Liver (tissue), 8 donors: ENCODE measurements at regions not wholly inside any gene's neighbourhood (a gene's known extent, or its start where the extent isn't known, plus 50 kb on each side); places are given as distances from the start of the nearest gene placed in this dataset.
A peak's percentile ranks its signal among the peaks of the same experiment; 100 is the strongest.

ENCODE experiments used
- DNase-seq: peaks from one replicate; pipeline ENCODE4 v3.0.0-alpha.2; 2017; ENCODE audit warnings: low spot score
- H3K27ac ChIP-seq, 2 donors: one replicate each; pipeline ENCODE4 v1.7.0; 2013; ENCODE audit warnings: inconsistent platforms in 2 of 2, low read length in 2 of 2, control low read depth in 1 of 2, low read depth in 1 of 2, mild to moderate bottlenecking in 1 of 2
- H3K27me3 ChIP-seq, 4 donors: one replicate each; pipeline versions ENCODE4 v1.6.1 to v1.7.0; 2013; ENCODE audit warnings: low read length in 3 of 4, inconsistent platforms in 1 of 4, mild to moderate bottlenecking in 1 of 4, moderate library complexity in 1 of 4; ENCODE audit not compliant: control insufficient read depth in 4 of 4, insufficient read depth in 4 of 4
- H3K36me3 ChIP-seq, 4 donors: one replicate each; pipeline versions ENCODE4 v1.6.1 to v1.7.0; 2013; ENCODE audit warnings: low read length in 3 of 4, mild to moderate bottlenecking in 3 of 4, low read depth in 1 of 4, moderate library complexity in 1 of 4; ENCODE audit not compliant: control insufficient read depth in 4 of 4, insufficient read depth in 3 of 4
- H3K4me1 ChIP-seq, 4 donors: one replicate each; pipeline versions ENCODE4 v1.6.1 to v1.7.0; 2013; ENCODE audit warnings: low read length in 3 of 4, mild to moderate bottlenecking in 3 of 4, moderate library complexity in 1 of 4; ENCODE audit not compliant: control insufficient read depth in 4 of 4, insufficient read depth in 4 of 4
- H3K4me3 ChIP-seq, 3 donors: one replicate each; pipeline versions ENCODE4 v1.6.1 to v1.7.0; 2013; ENCODE audit warnings: low read length in 3 of 3, control low read depth in 1 of 3, low read depth in 1 of 3, mild to moderate bottlenecking in 1 of 3
- H3K9ac ChIP-seq, 2 donors: one replicate each; pipeline ENCODE4 v1.7.0; 2013; ENCODE audit warnings: low read length in 2 of 2, mild to moderate bottlenecking in 2 of 2, moderate library complexity in 2 of 2, control low read depth in 1 of 2, low read depth in 1 of 2
- H3K9me3 ChIP-seq, 4 donors: one replicate each; pipeline versions ENCODE4 v1.6.1 to v1.7.0; 2013; ENCODE audit warnings: low read length in 3 of 4; ENCODE audit not compliant: control insufficient read depth in 4 of 4
- EGR1 ChIP-seq, 2 donors: IDR thresholded peaks; 2 replicates each; pipeline ENCODE4 v1.6.1; 2016 to 2018; ENCODE audit warnings: antibody characterized with exemption in 2 of 2, low read depth in 2 of 2
- FOXA1 ChIP-seq: IDR thresholded peaks from 2 replicates; pipeline ENCODE4 v1.6.1; 2016; ENCODE audit warnings: antibody characterized with exemption
- FOXA2 ChIP-seq: IDR thresholded peaks from 2 replicates; pipeline ENCODE4 v1.6.1; 2016; ENCODE audit warnings: antibody characterized with exemption
- GABPA ChIP-seq, 2 donors: IDR thresholded peaks in 1 of 2; conservative IDR thresholded peaks in 1 of 2; 2 replicates each; pipeline ENCODE4 v1.6.1; 2016; ENCODE audit warnings: antibody characterized with exemption in 2 of 2, mild to moderate bottlenecking in 1 of 2, moderate library complexity in 1 of 2
- HNF4A ChIP-seq, 2 donors: conservative IDR thresholded peaks; 2 replicates each; pipeline ENCODE4 v1.6.1; 2016; ENCODE audit warnings: antibody characterized with exemption in 2 of 2, mild to moderate bottlenecking in 2 of 2
- JUND ChIP-seq, 2 donors: IDR thresholded peaks; 2 replicates each; pipeline ENCODE4 v1.6.1; 2016; ENCODE audit warnings: antibody characterized with exemption in 2 of 2
- RAD21 ChIP-seq, 2 donors: IDR thresholded peaks; 2 replicates each; pipeline ENCODE4 v1.6.1; 2016; ENCODE audit warnings: antibody characterized with exemption in 2 of 2, mild to moderate bottlenecking in 2 of 2
- RXRA ChIP-seq, 2 donors: IDR thresholded peaks; 2 replicates each; pipeline ENCODE4 v1.6.1; 2017 to 2018; ENCODE audit warnings: antibody characterized with exemption in 2 of 2, mild to moderate bottlenecking in 1 of 2
- SP1 ChIP-seq: IDR thresholded peaks from 2 replicates; pipeline ENCODE4 v1.6.1; 2018; ENCODE audit warnings: antibody characterized with exemption, mild to moderate bottlenecking
- TAF1 ChIP-seq: conservative IDR thresholded peaks from 2 replicates; pipeline ENCODE4 v1.6.1; 2016; ENCODE audit warnings: antibody characterized with exemption, mild to moderate bottlenecking
- YY1 ChIP-seq: IDR thresholded peaks from 2 replicates; pipeline ENCODE4 v1.6.1; 2016; ENCODE audit warnings: antibody characterized with exemption, mild to moderate bottlenecking
- WGBS: extraction: QIAGEN DNeasy Blood & Tissue Kit; methylation state at CpG from one replicate; pipeline ENCODE4 v1.1.7; 2013; 5-methylcytosine and 5-hydroxymethylcytosine counted together
- TF ChIP-seq, protein P1 (sequence below): IDR thresholded peaks from 2 replicates; pipeline ENCODE4 v1.6.1; 2016; ENCODE audit warnings: antibody characterized with exemption, mild to moderate bottlenecking
- TF ChIP-seq, protein P2 (sequence below): IDR thresholded peaks from 2 replicates; pipeline ENCODE4 v1.6.1; 2016; ENCODE audit warnings: antibody characterized with exemption
- TF ChIP-seq, protein P3 (sequence below): IDR thresholded peaks from 2 replicates; pipeline ENCODE4 v1.6.1; 2016; ENCODE audit warnings: antibody characterized with exemption
- TF ChIP-seq, protein P4 (sequence below): fragments of 150-350 bp; IDR thresholded peaks from 2 replicates; pipeline ENCODE4 v1.5.1; 2017; ENCODE audit warnings: improper control_type of control experiment, low read depth, low read length; ENCODE audit not compliant: missing input control
- donor health status: healthy.
- donor health status: healthy.
- donor health status: healthy.
- donor health status: healthy.
- donor health status: healthy.

DNA sequence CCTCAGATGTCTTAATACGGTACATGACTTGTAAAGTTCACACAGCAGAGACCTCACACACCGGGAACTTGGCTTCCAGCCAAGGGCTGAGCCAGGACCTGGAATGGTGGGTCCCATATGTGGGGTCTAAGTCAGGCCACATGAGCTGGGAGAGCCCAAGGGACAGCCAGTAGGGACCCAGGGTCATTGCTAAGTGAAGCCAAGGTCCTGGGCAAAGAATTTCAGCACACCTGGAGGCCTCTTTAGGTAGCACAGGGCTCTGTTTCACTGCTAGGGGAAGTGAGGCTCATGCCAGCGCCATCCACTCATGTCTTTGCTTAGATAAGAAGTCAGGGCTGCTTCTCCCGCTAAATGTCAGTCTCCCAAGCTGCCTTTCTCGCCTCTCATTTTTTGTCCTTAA lies 116.6 kb upstream of the TLE3 start:
- Histone ChIP-seq H3K27me3 (no peaks in the 10 kb centered on the region), H3K27ac (no peak overlapping the region), H3K9me3 (no peaks in the 10 kb centered on the region), H3K36me3 (no peaks in the 10 kb centered on the region), H3K4me1 (no peaks in the 10 kb centered on the region), H3K9ac (no peak overlapping the region), H3K4me3 (no peak overlapping the region)
- no peak for DNase-seq
- 86% methylated on average over 5 of the region's 5 CpGs for WGBS
- peak in 1 of 2 donors; percentile 10 for TF ChIP-seq RAD21 (IDR thresholded peaks at IDR 0.05)
- no peak for TF ChIP-seq RXRA (IDR thresholded peaks at IDR 0.05)
- TF ChIP-seq FOXA1, result no peak

DNA sequence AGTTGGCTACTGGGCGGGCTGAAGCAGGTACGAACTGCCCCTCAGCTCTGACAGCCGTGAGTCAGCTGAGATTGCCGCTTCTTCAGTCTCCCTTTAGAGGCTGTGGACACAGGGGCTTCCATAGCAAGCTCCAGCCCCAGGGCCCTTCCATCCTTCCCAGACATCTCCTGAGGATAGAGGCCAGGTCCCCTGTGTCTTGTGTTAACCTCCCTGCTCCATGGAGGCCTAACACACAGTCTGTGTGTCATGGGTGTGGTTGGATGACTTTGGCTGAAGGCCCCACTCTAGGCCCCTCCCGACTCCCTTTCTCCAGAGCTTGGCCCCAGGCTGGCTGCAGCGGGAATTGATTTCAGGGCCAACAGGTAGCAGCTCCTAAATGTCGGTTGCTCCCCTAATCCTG lies 116.1 kb upstream of the TLE3 start:
- Histone ChIP-seq H3K9ac (no peak overlapping the region), H3K36me3 (no peaks in the 10 kb centered on the region), H3K9me3 (no peaks in the 10 kb centered on the region), H3K27me3 (no peaks in the 10 kb centered on the region), H3K4me1 (no peaks in the 10 kb centered on the region), H3K27ac (no peak overlapping the region), H3K4me3 (no peak overlapping the region)
- TF ChIP-seq, protein P1, sequence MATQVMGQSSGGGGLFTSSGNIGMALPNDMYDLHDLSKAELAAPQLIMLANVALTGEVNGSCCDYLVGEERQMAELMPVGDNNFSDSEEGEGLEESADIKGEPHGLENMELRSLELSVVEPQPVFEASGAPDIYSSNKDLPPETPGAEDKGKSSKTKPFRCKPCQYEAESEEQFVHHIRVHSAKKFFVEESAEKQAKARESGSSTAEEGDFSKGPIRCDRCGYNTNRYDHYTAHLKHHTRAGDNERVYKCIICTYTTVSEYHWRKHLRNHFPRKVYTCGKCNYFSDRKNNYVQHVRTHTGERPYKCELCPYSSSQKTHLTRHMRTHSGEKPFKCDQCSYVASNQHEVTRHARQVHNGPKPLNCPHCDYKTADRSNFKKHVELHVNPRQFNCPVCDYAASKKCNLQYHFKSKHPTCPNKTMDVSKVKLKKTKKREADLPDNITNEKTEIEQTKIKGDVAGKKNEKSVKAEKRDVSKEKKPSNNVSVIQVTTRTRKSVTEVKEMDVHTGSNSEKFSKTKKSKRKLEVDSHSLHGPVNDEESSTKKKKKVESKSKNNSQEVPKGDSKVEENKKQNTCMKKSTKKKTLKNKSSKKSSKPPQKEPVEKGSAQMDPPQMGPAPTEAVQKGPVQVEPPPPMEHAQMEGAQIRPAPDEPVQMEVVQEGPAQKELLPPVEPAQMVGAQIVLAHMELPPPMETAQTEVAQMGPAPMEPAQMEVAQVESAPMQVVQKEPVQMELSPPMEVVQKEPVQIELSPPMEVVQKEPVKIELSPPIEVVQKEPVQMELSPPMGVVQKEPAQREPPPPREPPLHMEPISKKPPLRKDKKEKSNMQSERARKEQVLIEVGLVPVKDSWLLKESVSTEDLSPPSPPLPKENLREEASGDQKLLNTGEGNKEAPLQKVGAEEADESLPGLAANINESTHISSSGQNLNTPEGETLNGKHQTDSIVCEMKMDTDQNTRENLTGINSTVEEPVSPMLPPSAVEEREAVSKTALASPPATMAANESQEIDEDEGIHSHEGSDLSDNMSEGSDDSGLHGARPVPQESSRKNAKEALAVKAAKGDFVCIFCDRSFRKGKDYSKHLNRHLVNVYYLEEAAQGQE, result no peak
- no peak for TF ChIP-seq JUND (IDR thresholded peaks at IDR 0.05)
- no peak for TF ChIP-seq HNF4A (conservative IDR thresholded peaks at IDR 0.05)
- no peak for TF ChIP-seq FOXA2
- no peak for TF ChIP-seq FOXA1
- no peak for TF ChIP-seq YY1
- TF ChIP-seq, protein P2, sequence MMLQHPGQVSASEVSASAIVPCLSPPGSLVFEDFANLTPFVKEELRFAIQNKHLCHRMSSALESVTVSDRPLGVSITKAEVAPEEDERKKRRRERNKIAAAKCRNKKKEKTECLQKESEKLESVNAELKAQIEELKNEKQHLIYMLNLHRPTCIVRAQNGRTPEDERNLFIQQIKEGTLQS, result no peak
- TF ChIP-seq EGR1 (IDR thresholded peaks at IDR 0.05; ENCODE audit: low read depth in 2 of 2), result no peak
- TF ChIP-seq, protein P3, sequence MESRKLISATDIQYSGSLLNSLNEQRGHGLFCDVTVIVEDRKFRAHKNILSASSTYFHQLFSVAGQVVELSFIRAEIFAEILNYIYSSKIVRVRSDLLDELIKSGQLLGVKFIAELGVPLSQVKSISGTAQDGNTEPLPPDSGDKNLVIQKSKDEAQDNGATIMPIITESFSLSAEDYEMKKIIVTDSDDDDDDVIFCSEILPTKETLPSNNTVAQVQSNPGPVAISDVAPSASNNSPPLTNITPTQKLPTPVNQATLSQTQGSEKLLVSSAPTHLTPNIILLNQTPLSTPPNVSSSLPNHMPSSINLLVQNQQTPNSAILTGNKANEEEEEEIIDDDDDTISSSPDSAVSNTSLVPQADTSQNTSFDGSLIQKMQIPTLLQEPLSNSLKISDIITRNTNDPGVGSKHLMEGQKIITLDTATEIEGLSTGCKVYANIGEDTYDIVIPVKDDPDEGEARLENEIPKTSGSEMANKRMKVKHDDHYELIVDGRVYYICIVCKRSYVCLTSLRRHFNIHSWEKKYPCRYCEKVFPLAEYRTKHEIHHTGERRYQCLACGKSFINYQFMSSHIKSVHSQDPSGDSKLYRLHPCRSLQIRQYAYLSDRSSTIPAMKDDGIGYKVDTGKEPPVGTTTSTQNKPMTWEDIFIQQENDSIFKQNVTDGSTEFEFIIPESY, result no peak
- WGBS, result 94% methylated on average over 7 of the region's 7 CpGs
- DNase-seq, result no peak

DNA sequence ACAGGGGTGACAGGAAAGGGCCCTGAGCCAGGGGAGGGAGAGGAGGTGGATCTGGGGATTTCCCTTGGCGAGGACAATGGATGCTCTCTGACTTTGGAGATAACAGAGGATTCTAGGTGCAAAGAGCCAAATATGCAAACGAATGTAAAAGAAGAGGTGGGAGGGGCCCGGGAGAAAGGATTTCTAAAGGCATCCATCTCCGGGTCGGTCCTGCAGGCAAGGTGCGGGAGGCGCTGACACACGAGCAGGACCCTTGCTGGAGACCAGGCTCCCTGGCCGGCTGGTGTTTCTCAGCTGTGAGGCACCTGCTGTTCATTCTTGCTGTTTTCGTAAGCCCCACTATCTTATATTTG lies 115.2 kb upstream of the TLE3 start:
- H3K4me1 ChIP-seq, result no peaks in the 10 kb centered on the region
- no peaks in the 10 kb centered on the region for H3K27me3 ChIP-seq
- no peak for DNase-seq
- no peaks in the 10 kb centered on the region for H3K36me3 ChIP-seq
- H3K9me3 ChIP-seq, result no peaks in the 10 kb centered on the region
- H3K27ac ChIP-seq, result no peak overlapping the region
- H3K9ac ChIP-seq, result no peak overlapping the region
- WGBS, result 80% methylated on average over 10 of the region's 10 CpGs
- no peak overlapping the region for H3K4me3 ChIP-seq
- TF ChIP-seq, protein P3, result no peak
- no peak for TF ChIP-seq GABPA (IDR thresholded peaks at IDR 0.05 in 1 of 2, conservative IDR thresholded peaks at IDR 0.05 in 1 of 2)
- TF ChIP-seq SP1, result no peak
- TF ChIP-seq, protein P1, result no peak
- TF ChIP-seq FOXA2, result no peak
- TF ChIP-seq TAF1, result no peak
- TF ChIP-seq, protein P4, sequence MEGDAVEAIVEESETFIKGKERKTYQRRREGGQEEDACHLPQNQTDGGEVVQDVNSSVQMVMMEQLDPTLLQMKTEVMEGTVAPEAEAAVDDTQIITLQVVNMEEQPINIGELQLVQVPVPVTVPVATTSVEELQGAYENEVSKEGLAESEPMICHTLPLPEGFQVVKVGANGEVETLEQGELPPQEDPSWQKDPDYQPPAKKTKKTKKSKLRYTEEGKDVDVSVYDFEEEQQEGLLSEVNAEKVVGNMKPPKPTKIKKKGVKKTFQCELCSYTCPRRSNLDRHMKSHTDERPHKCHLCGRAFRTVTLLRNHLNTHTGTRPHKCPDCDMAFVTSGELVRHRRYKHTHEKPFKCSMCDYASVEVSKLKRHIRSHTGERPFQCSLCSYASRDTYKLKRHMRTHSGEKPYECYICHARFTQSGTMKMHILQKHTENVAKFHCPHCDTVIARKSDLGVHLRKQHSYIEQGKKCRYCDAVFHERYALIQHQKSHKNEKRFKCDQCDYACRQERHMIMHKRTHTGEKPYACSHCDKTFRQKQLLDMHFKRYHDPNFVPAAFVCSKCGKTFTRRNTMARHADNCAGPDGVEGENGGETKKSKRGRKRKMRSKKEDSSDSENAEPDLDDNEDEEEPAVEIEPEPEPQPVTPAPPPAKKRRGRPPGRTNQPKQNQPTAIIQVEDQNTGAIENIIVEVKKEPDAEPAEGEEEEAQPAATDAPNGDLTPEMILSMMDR, result no peak
- no peak for TF ChIP-seq YY1
